HG03520 (cell line): ENCODE measurements at regions not wholly inside any gene's neighbourhood (a gene's known extent, or its start where the extent isn't known, plus 50 kb on each side); places are given as distances from the start of the nearest gene placed in this dataset.
"Not testable (repeated sequence)": the region's sequence is repeated elsewhere in the genome, so short reads cannot be mapped to it uniquely, and the experiment has no call there.

Experiments
- ATAC-seq: cut with Tn5 transposase; IDR thresholded peaks from one replicate; pipeline ENCODE4 v1.9.1; 2021; ENCODE audit warnings: mild to moderate bottlenecking, moderate library complexity; ENCODE audit not compliant: unreplicated experiment

DNA sequence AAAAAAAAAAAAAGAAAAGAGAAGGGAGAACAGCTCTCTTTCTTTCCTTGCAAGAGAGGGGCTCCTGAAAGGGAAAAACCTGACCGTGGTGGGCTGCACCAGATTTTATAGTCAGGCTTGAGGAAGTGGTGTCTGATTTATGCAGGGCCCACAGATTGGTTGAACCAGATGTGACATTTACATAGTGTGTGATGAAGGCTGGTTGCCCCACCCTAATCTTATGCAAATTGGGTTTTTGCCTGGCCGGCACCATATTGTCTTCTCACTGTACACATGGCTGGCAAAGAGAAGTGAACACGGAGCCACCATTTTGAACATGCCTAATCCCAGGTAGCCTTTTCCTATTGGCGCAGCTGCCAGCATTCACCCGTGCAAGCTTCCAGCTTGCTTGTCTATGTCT is 154.4 kb downstream of the OXSM start:
- no peak for ATAC-seq

DNA sequence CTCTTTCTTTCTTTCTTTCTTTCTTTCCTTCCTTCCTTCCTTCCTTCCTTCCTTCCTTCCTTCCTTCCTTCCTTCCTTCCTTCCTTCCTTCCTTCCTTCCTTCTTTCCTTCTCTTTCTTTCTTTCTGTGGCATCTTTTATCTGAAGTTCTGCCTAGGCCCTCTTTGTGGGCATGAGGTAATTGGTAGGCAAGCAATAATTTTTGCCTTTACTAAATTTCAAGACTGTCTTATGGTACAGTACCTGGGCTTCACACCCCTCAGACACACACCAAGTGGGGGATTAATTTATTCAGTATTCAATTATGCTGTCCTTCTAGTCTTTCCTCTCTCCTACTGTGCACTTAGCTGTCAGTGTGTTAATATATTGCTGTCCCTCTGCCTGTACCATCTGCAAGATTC is 155.5 kb downstream of the OXSM start:
- no peak for ATAC-seq

DNA sequence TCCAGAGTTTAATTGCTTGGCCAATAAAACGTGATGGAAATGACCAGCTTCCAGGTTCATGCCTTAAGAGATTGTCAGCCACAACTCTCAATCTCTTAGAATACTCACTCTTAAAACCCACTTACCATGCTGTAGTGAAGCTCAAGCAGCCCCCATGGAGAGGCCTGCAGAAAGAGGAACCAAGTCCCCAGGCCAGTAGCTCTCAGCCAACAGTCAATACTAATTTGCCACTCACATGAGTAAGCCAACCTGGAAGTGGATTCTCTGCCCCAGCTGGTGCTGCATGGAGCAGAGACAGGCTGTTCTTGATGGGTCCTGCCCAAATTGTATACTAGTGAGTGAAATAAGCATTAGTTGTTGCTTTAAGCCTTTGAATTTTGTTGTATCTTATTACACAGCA is 155.9 kb downstream of the OXSM start:
- ATAC-seq: no peak

DNA sequence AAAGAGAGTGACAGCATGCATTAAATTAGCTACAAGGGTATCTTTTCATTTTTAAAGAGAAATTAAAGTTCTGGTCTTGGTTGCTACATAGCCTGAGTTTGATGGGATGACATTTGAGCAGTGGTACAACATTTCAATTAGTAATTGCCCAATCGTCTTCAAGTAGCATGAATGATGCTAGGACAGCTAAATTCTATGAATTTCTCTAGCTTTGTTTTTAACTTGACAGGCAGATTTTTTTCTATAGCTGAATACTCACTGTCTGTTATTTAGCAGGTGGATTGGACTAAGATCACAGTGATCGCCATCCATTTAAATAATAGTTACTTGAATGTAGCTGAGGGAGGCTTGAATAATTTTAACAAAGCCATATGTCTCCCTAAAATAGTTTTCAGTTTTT is 162.2 kb downstream of the OXSM start:
- ATAC-seq: no peak

DNA sequence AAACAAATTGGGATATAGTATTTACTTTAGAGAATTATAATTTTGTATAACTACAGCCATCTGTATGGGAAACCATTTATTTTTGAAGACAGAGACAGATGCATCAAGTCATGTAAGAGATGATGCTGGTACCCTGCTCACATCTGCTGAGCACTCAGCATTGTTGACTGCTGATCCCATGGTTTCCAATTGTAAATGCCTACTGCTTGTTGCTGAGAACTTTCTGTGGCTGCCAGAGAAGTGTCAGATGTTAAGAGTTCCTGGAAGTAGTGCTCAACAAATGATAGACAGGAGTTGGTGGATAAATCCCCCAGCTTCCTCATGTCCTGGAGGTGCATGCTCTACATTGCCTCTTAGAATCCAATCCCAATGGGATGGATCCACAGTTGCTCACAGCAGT is 167.1 kb downstream of the OXSM start:
- ATAC-seq: no peak

DNA sequence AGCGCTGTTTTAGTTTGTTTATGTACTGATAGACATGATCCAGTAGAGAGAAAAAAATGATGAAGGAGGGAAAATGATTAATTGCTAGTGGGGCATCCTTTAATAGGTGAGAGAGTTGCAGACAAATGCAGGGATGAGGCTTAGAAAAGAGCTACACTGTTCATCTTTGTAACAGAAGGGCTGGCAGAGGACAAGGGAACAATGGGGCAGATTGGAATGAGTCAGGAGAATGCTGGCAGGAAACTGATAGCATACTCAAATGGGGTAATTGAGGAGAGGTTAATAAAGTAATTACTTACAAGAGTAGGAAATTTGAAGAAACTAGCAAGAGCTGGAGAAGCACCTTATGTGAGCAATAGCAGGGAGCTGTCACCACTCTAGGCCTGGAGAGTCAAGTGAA is 170.9 kb downstream of the OXSM start:
- no peak for ATAC-seq

DNA sequence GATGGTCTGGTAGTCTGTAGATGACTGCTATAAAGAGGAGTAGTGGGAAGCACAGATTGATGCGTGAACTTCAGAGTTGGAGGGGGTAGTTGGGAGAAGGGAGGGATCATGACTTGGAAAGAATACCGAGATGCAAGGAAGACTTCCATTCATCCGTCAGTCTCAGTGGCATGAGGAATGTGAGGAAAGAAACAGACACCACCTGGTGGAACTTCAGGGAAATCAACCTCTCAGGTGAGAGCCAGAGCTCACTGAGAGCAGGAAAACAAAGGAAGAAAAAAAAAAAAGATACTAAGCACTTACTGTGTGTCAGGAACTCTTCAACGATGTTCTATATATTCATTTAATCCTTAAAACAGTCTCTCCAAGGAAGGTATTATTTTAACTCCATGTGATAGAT is 172.4 kb downstream of the OXSM start:
- ATAC-seq: no peak

DNA sequence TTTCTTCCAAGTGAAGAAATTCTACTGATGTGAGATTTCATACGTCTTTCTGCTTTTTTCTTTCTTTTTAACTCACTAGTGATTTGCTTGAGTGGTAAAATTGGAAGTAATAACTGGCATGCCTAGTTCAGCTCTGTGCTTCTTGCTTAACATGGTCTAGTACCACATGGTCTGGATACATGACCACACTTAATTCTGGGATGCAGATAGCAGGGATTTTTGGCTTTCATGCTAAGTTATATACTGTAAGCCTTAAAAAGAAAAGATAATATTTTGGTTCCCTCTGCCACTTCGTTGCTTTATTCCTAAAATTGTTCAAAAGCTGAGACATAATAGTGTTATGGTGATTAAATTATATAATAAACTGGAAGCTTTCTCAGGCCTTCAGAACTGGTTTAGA is 174.3 kb downstream of the OXSM start:
- ATAC-seq: no peak

DNA sequence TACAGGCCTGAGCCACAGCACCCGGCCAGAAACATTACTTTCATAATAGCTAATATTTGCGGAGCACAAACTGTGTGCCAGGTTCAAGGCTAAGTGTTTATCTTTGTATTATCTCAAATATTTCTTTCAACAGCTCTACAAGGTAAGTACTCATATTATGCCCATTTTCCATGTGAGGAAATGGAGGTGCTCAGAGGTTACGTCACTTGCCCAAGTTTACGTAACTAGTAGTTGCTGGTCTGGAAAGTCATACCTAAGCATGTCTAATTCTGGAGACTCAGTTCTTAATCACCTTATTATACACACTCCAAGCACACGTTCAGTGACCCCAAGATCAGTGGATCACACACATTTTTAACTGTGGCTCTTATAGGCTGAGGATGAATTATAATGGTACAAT is 177.5 kb downstream of the OXSM start:
- no peak for ATAC-seq

DNA sequence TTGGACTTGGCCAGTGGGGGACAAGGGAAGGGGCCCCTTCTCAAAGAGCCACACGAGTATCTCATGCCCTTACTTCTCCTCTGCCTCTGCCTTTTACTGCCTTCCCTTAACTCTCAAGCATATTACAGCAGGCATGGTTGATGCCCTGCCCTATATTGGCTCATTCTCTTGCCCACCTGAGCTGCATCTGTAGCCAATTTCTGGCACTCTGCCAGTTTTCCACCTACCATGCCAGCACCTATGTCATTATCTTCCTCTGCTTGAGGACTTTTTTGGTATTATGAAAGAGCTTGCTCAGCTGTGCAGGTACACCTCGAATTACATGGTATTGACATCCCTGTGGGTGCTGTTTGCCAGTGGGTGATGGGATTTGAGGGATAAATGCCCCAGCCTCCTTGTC is 181.8 kb downstream of the OXSM start:
- no peak for ATAC-seq

DNA sequence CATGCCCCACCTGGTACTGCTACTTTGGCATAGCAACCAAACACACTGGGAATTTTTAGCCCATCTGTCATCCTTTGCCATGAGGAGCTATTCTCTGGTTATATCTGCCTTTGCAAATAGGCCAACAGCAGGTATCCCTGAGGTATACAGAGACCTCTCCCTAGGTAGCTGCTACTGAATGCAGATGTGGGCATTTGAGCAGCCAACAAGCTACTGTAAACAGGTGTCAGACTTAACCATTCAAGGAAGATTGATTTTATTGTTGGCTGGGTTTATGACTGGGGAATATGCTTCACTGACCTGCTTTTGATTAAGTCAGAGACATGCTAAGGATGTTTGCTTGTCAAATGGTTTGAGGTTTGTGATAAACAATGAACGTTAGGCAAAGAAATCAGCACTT is 183.2 kb downstream of the OXSM start:
- no peak for ATAC-seq

DNA sequence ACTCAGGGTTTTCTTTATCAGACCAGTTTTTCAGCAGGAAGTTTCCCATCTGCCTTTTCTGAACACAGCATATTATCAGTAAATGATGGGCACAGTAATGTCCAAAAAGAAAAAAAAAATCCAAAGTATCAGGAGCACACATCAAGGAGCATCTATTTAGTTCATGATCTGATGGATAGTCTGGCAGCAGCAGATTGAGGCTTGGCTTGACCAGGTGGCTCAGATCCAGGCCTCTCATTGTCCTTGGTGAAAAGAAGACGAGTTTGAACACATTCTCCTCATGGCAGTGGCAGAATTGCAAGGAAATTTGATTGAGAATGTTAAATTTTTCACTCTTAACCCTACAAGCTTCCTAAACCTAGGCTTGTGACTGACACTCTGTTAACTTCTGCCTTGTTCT is 192.9 kb downstream of the OXSM start:
- no peak for ATAC-seq

DNA sequence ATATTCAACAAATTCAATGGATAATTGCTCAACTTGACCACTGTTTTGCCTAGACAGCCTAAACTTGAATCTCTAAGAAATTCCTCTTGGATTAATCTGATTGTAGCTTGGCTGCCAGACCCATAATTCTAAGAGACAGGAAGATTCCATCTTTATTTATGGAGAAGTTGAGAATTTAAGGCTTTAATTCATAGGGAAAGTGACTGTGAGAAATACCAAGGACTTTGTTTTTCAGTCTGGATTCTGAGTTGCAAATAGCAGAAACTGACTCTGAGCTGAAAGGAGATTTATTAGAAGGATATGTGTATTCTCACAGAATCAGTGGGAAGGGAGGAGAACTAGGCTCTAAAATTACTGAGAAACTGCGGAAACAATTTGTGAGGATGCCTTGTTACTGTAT is 195.7 kb downstream of the OXSM start:
- no peak for ATAC-seq

DNA sequence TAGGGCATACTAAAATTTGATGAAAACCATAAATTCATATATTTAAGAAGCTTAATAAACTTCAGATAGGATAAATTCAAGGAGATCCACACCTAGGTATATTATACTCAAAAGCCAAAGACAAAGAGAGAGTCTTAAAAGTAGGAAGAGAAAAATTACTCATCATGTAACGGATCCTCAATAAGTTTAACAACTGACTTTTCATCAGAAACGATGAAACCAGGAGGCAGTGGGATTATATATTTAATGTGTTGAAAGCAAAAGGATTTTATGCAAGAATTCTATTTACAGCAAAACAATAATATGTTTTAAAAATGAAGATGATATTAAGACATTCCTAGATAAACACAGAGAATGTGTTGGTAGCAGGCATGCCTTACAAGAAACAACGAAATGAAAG is 202.7 kb downstream of the OXSM start:
- ATAC-seq: no peak

DNA sequence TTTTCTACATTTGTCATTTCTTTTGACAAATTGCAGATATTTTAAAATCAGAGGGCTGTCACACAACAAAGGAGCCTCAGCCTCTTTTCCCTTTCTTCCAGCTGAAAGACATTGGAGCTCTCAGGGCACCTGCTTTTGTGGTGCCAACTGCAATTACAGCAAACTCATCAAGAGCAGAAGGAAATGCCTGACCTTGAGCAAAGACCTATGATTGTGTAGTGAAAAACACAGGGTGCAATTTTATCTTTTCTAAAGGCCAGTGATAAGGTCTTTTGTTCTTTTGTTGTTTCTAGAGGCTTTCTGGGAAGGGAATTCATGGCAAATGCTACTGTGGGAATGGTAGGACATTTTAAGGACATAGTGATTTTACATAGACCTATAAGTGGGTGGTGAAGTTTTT is 214.3 kb downstream of the OXSM start:
- ATAC-seq: no peak

DNA sequence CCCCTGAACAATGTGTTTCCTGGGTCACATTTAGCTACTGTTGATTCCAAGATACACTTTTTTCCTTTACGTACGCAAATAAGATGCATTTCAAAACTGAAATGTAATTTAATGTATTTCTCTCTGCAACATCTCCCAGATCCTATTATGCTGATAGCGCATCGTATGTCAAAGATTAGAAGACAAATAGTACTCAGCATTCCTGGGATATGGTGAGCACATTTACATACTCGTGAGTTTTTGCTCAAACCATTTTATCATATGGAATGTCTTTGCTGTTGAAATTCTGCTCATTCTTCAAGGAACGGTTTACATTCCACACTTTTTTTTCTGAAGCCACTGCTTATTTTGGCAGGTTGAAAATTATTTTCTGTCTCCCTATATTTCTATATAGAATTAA is 221.4 kb downstream of the OXSM start:
- no peak for ATAC-seq

DNA sequence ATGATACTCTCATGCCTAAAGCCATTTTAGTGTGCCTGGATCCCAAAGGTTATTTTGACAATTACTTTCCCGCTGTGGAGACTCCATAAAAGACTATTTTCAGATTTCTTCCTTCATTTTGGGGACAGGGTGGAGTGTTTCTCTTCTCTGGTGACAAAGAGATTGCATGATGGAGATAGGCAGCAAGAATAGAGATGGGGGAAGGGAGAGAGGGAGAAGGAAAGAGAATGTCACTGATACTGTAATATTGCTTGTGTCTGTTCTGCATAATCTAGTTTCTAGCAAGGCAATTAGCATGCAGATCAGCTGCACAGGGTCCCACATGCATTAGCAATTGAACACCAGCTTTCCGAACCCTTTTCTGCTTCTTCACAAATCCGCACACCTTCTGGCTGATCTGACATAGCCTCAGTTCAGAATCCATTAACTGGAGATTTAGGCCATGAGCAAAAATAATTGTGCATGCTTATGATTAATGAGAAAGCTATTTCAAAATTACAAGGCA is 222.4 kb downstream of the OXSM start:
- no peak for ATAC-seq

DNA sequence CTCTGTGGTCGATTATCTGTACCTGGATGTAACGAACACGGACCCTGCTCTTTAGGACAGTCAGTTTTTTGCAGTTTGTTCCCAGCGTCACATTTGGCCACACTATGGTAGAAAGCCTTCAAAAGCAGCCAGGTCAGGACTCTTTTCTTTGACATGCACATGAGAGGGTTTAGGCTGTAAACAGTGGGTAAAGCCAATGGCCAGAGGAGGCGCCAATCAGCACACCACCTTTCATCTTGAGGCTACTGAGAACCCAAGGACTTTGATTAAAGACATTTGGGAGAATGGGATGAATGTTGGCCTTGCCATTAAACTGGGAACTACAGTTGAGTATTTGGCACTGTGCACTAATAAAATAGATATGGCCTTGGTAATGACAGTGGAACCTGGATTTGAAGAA is 225.9 kb downstream of the OXSM start:
- ATAC-seq: no peak

DNA sequence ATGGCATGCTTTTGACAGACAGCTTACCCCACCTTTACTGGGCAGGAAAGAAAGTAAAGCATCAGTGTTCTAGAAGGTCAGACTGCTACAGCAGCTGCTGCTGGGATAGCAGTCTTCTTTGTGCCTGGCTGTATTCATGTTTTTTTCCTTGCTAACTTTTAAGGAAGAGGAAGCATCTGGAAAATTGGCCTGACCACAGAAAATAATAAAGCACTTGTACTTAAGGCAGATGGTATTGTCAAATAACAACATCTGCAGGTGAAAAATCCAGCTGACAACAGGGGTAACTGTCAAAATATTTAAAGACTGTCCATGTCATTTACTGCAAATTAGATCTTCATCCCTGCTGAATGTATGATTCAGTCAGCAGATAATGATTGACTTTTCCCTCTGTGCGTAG is 229.0 kb downstream of the OXSM start:
- no peak for ATAC-seq

DNA sequence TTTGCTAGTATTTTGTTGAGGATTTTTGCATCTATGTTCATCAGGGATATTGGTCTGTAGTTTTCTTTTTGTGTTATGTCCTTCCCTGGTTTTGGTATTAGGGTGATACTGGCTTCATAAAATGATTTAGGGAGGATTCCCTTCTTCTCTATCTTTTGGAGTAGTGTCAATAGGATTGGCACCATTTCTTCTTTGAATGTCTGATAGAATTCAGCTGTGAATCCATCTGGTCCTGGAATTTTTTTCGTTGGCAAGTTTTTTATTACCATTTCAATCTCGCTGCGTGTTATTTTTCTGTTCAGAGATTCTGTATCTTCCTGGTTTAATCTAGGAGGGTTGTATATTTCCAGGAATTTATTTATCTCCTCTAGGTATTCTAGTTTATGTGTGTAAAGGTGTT is 234.3 kb downstream of the OXSM start:
- ATAC-seq: not testable (repeated sequence)

DNA sequence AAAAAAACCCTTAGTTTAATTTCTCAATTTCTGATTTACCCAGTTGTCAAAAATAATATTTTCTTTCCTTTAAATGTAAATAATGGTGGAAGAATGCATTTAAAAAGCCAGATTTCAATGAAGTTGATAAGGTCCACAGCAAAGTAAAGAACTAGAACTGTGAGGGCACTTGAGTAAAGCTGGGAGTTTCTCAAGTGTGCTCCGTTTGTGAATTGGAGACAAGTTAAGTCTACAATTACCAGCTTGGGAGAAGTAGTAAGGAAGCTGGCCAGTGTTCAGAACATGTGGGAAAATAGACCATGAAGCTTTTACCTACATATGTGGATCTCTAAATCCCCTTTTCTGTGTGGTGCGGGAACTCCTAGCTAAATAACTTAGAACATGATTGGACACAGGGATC is 239.4 kb downstream of the OXSM start:
- no peak for ATAC-seq

DNA sequence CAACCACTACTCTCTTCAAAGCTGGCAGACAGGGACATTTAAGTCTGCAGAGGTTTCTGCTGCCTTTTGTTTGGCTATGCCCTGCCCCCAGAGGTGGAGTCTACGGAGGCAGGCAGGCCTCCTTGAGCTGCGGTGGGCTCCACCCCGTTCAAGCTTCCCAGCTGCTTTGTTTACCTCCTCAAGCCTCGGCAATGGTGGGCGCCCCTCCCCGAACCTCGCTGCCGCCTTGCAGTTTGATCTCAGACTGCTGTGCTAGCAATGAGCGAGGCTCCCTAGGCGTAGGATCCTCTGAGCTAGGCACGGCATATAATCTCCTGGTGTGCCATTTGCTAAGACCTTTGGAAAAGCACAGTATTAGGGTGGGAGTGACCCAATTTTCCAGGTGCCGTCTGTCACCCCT is 252.2 kb downstream of the OXSM start:
- ATAC-seq: not testable (repeated sequence)

DNA sequence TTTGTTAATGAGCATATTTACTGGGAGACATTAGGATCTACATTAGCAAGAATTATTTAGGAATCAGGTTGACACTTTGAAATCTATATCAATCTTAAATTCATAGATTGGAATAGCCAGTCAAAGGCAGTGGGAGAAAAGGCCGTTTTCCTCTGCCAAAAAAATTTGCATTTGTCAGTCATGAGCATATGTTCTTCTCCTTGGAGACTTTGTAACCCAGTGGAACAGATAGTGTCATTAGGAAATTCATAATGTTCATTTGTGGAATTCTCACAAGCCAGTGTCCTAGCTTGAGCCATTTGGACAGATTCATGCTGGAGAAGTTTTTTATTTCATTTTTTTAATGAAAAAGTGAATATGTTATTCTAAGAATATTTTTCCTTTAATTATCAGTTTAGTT is 260.1 kb downstream of the OXSM start:
- no peak for ATAC-seq

DNA sequence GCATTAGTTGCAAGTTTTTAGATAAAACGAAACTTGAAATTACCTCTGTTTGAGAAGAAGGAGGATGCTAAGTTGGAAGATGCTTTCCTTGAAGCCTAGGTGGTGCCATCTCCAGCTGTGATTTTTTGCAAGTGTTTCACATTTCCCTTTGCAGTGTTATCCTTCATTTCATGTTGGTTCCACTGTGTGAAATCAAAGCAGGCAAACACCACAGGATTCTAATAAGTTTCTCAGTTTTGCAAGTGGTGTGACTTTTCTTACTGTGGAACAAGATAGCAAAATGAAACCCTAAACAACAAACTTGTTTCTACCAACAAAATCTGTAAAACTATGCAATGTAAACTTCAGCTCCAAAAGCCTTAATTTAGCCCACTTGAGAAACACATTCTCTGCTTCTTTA is 260.9 kb downstream of the OXSM start:
- ATAC-seq: no peak
